ENCODE measurements at regions not wholly inside any gene's neighbourhood (a gene's known extent, or its start where the extent isn't known, plus 50 kb on each side); places are given as distances from the start of the nearest gene placed in this dataset.
"Not testable (repeated sequence)": the region's sequence is repeated elsewhere in the genome, so short reads cannot be mapped to it uniquely, and the experiment has no call there.

- not testable (repeated sequence) for TF ChIP-seq USF2 (IDR thresholded peaks at IDR 0.05; ENCODE audit: low read depth, low read length); USF2 (CRISPR knock-in tag; IDR thresholded peaks at IDR 0.05; ENCODE audit: borderline replicate concordance); KLF6 (CRISPR knock-in tag; IDR thresholded peaks at IDR 0.05); ZSCAN12 (CRISPR knock-in tag; IDR thresholded peaks at IDR 0.05); ZNF121 (CRISPR knock-in tag; IDR thresholded peaks at IDR 0.05); ZNF589 (CRISPR knock-in tag; conservative IDR thresholded peaks at IDR 0.05); ZNF563 (CRISPR knock-in tag; IDR thresholded peaks at IDR 0.05)
Observed at GRCh38 chrX:37096422-37097124, 88.4 kb downstream of the FAM47C start.

All from HepG2 (cell line).